A673 (cell line): ENCODE measurements at regions not wholly inside any gene's neighbourhood (a gene's known extent, or its start where the extent isn't known, plus 50 kb on each side); places are given as distances from the start of the nearest gene placed in this dataset.

ENCODE experiments used
- CTCF ChIP-seq: fragments of 300-800, 200-600 bp; sonication (generic); conservative IDR thresholded peaks from 2 replicates; pipeline ENCODE4 v1.5.1; 2017; ENCODE audit warnings: low read depth, mild to moderate bottlenecking, antibody characterized with exemption, low read length, moderate library complexity, mixed read lengths
- EZH2 ChIP-seq: fragments of 200-600 bp; sonication (generic); IDR thresholded peaks from 2 replicates; pipeline ENCODE4 v1.6.1; 2017; ENCODE audit warnings: borderline replicate concordance, low read depth, mild to moderate bottlenecking, mixed read lengths, antibody characterized with exemption, low read length; ENCODE audit not compliant: poor library complexity, severe bottlenecking

- TF ChIP-seq CTCF (no peak), EZH2 (no peak)
These were observed 637.8 kb downstream of the BCL11B start for GRCh38 chr14:98634043-98634820.
